Vagina (tissue), 2 donors: ENCODE measurements at regions not wholly inside any gene's neighbourhood (a gene's known extent, or its start where the extent isn't known, plus 50 kb on each side); places are given as distances from the start of the nearest gene placed in this dataset.

Source experiments
- DNase-seq, 2 donors: peaks; one replicate each; pipeline ENCODE4 v3.0.0-alpha.2; 2017; ENCODE audit errors: extremely low spot score in 2 of 2
- H3K27ac ChIP-seq: fragments of 200-600 bp; sonication (generic); one replicate; pipeline ENCODE4 v1.5.1; 2019
- H3K27me3 ChIP-seq: fragments of 200-600 bp; sonication (generic); one replicate; pipeline ENCODE4 v1.5.1; 2019
- H3K36me3 ChIP-seq, 2 donors: fragments of 200-600 bp; sonication (generic); one replicate each; pipeline ENCODE4 v1.5.1; 2017 to 2019
- H3K4me1 ChIP-seq: fragments of 200-600 bp; sonication (generic); one replicate; pipeline ENCODE4 v1.5.1; 2019
- H3K4me3 ChIP-seq, 2 donors: fragments of 200-600 bp; sonication (generic); 1 replicate in 1 of 2; 2 replicates in 1 of 2; pipeline ENCODE4 v1.5.1; 2016 to 2019
- H3K9me3 ChIP-seq: fragments of 200-600 bp; sonication (generic); one replicate; pipeline ENCODE4 v1.5.1; 2019
- POLR2A ChIP-seq, 2 donors: fragments of 450-650 bp; IDR thresholded peaks; one replicate each; pipeline ENCODE4 v1.6.1; 2017; ENCODE audit warnings: antibody characterized with exemption in 2 of 2, mild to moderate bottlenecking in 2 of 2, moderate library complexity in 2 of 2
- POLR2AphosphoS5 ChIP-seq, 2 donors: sonication (generic); formaldehyde crosslinking; IDR thresholded peaks; one replicate each; pipeline ENCODE4 v1.9.0; 2017; ENCODE audit warnings: antibody characterized with exemption in 2 of 2, mild to moderate bottlenecking in 2 of 2, low read depth in 1 of 2; ENCODE audit not compliant: insufficient read depth in 1 of 2
- intact Hi-C: fragments of 100-400 bp; cut with DNase I; formaldehyde crosslinking; loops from one replicate; pipeline ENCODE4 v1.15.1; 2023
- TF ChIP-seq, protein P1 (sequence below), 3 experiments: fragments of 450-650 bp in 2 of 3; fragments of 200-600 bp in 1 of 3; sonication (generic) in 1 of 3; IDR thresholded peaks; one replicate each; pipeline ENCODE4 v1.5.1; 2017 to 2019; ENCODE audit warnings: antibody characterized with exemption in 3 of 3, mild to moderate bottlenecking in 2 of 3, moderate library complexity in 2 of 3

DNA sequence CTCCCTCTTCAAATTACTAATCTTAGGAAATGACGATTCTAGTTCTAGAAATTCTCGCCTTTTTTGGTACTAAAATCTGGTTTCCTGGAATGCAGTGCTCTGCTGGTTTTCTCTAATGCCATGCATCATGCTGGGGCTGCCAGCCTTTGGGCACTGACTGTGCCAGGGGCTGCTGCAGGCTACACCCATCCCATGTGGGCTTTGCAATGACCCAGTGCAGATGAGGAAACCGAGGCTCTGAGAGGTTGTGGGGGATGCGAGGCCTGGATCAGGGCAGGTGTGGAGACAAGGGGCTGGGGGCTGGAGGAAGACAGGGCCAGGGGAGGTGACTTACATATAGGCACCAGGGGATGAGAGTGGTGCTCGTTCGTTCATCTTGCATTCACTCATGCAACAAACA lies 95.3 kb downstream of the HMX1 start:
- DNase-seq: no peak
- no peaks in the 10 kb centered on the region for H3K36me3 ChIP-seq
- intact Hi-C loops: no loop called here
- H3K4me1 ChIP-seq: no peaks in the 10 kb centered on the region
- H3K27me3 ChIP-seq: no peaks in the 10 kb centered on the region
- no peak overlapping the region for H3K27ac ChIP-seq
- no peaks in the 10 kb centered on the region for H3K9me3 ChIP-seq
- H3K4me3 ChIP-seq: no peak overlapping the region
- TF ChIP-seq, protein P1, sequence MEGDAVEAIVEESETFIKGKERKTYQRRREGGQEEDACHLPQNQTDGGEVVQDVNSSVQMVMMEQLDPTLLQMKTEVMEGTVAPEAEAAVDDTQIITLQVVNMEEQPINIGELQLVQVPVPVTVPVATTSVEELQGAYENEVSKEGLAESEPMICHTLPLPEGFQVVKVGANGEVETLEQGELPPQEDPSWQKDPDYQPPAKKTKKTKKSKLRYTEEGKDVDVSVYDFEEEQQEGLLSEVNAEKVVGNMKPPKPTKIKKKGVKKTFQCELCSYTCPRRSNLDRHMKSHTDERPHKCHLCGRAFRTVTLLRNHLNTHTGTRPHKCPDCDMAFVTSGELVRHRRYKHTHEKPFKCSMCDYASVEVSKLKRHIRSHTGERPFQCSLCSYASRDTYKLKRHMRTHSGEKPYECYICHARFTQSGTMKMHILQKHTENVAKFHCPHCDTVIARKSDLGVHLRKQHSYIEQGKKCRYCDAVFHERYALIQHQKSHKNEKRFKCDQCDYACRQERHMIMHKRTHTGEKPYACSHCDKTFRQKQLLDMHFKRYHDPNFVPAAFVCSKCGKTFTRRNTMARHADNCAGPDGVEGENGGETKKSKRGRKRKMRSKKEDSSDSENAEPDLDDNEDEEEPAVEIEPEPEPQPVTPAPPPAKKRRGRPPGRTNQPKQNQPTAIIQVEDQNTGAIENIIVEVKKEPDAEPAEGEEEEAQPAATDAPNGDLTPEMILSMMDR (IDR thresholded peaks at IDR 0.05): no peak
- TF ChIP-seq POLR2A (IDR thresholded peaks at IDR 0.05) (no peak), POLR2AphosphoS5 (IDR thresholded peaks at IDR 0.05; ENCODE audit: insufficient read depth in 1 of 2, low read depth in 1 of 2) (no peak)

DNA sequence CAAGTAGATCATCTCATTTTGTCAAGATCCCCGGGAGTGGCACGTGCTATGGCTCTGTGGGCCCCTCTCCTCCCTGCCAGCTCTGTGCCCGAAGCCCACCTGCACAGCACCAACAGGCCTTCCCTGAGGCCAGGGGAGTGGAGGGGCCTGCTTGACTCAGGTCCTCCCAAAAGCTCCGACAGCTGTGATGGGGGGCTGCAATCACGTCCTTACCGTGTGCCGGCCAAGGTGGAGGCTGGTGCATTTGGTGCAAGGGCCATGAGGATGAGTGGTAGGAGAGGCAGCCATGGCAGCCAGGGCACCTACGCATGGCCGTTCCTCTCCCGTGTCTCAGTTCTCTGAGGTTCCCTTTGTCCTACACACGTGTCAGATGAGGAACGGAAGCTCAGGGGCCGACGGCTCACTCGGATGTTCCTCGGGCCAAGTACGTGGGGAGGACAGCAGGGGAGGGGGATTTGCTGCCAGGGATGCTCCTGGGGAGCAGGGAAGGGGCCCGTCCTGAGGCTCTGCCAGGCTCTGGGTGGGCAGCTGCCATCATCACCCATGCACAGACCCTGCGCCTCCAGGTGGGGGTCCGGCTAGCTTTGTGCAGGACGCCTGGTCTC lies 95.8 kb downstream of the HMX1 start:
- no peak for DNase-seq
- H3K27ac ChIP-seq: no peak overlapping the region
- H3K36me3 ChIP-seq: no peaks in the 10 kb centered on the region
- no peaks in the 10 kb centered on the region for H3K9me3 ChIP-seq
- H3K27me3 ChIP-seq: no peaks in the 10 kb centered on the region
- TF ChIP-seq POLR2AphosphoS5 (IDR thresholded peaks at IDR 0.05; ENCODE audit: insufficient read depth in 1 of 2, low read depth in 1 of 2): no peak
- TF ChIP-seq, protein P1 (IDR thresholded peaks at IDR 0.05): no peak
- intact Hi-C loops: no loop called here
- H3K4me1 ChIP-seq: no peaks in the 10 kb centered on the region
- no peak overlapping the region for H3K4me3 ChIP-seq

DNA sequence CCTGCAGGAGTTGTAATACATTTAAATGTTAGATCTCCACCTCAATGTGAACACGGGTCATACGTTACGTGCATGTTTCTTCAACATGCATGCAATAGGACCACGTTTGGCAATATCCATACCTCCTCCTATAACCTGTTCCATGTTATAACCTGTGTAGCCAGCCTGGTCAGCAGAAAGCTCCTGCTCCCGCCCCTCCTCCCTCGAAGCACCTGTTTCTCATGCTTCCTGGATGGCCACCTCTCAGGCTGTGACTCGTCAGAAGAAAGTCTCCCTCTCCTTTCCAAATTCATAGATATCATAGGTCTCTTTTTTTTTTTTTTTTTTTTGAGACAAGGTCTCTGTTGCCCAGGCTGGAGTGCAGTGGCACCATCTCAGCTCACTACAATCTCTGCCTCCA lies 96.5 kb downstream of the HMX1 start:
- intact Hi-C loops: no loop called here
- H3K9me3 ChIP-seq: no peaks in the 10 kb centered on the region
- H3K27me3 ChIP-seq: no peaks in the 10 kb centered on the region
- TF ChIP-seq POLR2A (IDR thresholded peaks at IDR 0.05): no peak
- TF ChIP-seq, protein P1 (IDR thresholded peaks at IDR 0.05): no peak
- no peak for TF ChIP-seq POLR2AphosphoS5 (IDR thresholded peaks at IDR 0.05; ENCODE audit: insufficient read depth in 1 of 2, low read depth in 1 of 2)
- no peaks in the 10 kb centered on the region for H3K36me3 ChIP-seq
- no peaks in the 10 kb centered on the region for H3K4me1 ChIP-seq
- DNase-seq: no peak
- no peak overlapping the region for H3K27ac ChIP-seq
- H3K4me3 ChIP-seq: no peak overlapping the region

DNA sequence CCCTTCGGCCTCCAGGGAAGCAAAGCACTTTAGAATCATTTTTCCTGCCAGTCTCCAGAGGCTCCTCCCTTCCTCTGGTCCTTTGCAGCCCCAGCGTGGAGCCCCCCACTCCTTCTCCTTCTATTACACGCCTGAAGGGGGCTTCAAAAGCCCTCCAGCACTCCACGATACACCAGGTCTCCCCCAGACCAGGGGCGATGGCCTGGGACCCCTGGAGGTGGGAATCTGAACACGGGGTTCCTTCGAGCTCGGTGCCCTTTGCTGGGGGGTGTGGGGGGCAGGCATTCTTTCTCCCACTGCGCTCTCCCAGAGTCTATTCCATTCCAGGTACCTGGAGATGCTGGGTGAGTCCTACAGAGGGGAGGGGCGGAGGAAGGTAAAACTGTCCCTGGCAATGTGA lies 97.6 kb downstream of the HMX1 start:
- no peak for TF ChIP-seq POLR2AphosphoS5 (IDR thresholded peaks at IDR 0.05; ENCODE audit: insufficient read depth in 1 of 2, low read depth in 1 of 2)
- TF ChIP-seq POLR2A (IDR thresholded peaks at IDR 0.05): no peak
- no peaks in the 10 kb centered on the region for H3K36me3 ChIP-seq
- H3K27me3 ChIP-seq: no peaks in the 10 kb centered on the region
- no peak for DNase-seq
- no peak overlapping the region for H3K4me3 ChIP-seq
- no peaks in the 10 kb centered on the region for H3K9me3 ChIP-seq
- no peak overlapping the region for H3K27ac ChIP-seq
- intact Hi-C loops: no loop called here
- H3K4me1 ChIP-seq: no peaks in the 10 kb centered on the region

DNA sequence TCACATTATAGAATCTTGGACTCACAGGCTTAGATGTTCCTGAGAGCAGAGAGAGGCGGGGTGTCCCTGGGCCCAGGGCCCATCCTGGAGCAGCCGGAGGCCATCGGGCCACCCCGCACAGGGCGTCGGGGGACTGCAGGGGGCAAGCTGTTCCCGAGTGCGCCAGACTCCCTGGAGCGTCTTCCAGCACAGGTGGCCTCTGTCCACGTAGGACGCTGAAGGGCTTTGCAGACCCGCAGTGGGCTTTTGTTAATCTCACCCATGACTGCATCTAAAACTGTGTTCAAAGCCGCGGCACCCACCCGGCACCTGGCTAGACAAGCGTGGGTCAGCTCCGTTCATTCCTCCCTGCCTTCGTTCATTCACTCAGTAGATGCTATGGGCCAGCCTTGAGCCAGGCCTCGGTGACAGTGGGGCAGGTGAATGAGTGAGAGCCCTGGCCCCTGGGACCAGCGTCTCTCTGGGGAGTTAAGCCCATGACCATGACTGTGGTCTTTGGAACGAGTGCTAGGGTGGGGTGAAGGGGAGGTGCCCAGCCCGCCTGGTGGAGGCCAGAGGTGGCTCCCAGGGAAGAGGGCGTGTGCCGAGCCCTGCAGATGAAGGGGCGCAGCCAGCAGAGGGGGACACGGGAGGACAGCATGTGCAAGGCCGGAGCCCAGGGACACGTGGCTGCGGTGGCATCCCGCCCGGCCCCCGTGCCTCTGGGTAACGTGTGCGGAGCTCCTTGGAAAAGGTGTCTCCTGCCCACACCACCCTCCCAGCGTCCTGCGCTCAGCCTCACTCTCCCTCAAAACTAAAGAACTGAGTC lies 98.3 kb downstream of the HMX1 start:
- intact Hi-C loops: no loop called here
- Histone ChIP-seq H3K27ac (no peak overlapping the region), H3K36me3 (no peaks in the 10 kb centered on the region), H3K4me3 (no peak overlapping the region), H3K4me1 (no peaks in the 10 kb centered on the region), H3K27me3 (no peaks in the 10 kb centered on the region), H3K9me3 (no peaks in the 10 kb centered on the region)
- TF ChIP-seq POLR2AphosphoS5 (IDR thresholded peaks at IDR 0.05; ENCODE audit: insufficient read depth in 1 of 2, low read depth in 1 of 2) (no peak), POLR2A (IDR thresholded peaks at IDR 0.05) (no peak)
- TF ChIP-seq, protein P1 (IDR thresholded peaks at IDR 0.05): no peak
- DNase-seq: no peak
